ENCODE measurements at regions not wholly inside any gene's neighbourhood (a gene's known extent, or its start where the extent isn't known, plus 50 kb on each side); places are given as distances from the start of the nearest gene placed in this dataset.

GRCh38 chr14:98015921-98016320 is 1218.7 kb downstream of the VRK1 start:
- no peak for DNase-seq (ENCODE audit: low read depth)

GRCh38 chr14:98018628-98019027 is 1221.4 kb downstream of the VRK1 start:
- DNase-seq (ENCODE audit: low read depth), result no peak

DNA sequence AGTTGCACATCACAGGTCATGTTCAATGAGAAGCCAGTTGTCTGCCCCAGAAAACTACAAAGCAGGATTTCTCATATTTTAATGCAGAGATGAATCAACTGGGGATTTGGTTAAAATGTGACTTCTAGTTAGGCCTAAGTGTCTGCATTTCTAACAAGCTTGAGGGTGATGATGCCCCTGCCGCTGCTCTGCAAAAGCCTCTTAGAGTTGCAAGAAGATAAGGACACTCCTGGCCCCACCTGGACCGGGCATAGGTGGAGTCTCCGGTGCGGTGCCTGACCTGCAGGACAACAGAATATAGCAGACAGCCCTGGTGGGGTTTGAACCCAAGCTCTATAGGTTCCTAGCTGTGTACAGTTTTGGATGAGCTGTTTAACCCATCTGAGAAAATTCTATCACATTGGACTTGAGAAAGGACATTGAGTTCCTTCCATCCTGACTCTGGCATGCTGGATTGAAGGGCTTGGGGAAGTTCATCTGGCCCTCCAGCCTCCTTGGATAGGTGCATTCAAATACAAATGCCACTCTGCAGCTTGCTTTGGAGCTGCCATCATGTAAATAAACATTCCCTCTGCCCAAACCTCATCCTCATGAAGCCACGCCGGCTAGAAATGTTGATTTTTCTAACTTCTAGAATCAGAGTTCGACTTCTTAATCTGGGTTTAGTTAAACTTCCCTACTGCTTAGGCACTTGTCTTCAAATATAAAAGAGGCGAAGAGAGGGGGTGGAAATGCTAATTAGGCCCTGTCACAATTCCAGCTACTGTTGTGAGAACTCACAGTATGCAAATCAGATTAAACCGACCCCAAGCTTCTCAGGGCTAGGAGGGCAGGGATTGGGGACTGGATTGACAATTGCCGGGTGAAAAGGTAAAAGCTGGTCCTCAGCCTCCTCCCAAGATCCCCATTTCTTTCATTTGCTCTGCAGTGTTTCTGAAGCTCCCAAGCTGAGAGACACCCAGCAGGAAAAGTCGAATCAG is 1225.6 kb downstream of the VRK1 start:
- no peak for DNase-seq (ENCODE audit: low read depth)

DNA sequence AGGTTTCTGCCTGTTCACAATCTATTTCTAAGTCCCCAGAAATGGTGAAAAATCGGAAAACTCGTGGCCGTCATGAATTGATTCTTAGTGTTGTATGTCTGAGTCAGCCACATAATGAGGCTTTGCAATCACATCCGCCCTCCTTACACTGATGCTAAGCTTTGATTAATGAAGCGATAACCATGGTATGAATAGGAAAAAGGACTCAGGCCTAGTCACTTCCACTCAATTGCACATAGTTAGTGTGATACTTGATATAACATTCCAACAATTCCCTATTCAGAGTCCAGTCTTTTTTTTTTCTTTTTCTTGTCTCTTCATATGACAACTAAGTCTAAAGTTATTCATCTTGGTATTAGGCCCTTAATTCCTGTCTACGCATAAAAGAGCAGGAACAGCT is 1231.0 kb downstream of the VRK1 start:
- no peak for DNase-seq (ENCODE audit: low read depth)

DNA sequence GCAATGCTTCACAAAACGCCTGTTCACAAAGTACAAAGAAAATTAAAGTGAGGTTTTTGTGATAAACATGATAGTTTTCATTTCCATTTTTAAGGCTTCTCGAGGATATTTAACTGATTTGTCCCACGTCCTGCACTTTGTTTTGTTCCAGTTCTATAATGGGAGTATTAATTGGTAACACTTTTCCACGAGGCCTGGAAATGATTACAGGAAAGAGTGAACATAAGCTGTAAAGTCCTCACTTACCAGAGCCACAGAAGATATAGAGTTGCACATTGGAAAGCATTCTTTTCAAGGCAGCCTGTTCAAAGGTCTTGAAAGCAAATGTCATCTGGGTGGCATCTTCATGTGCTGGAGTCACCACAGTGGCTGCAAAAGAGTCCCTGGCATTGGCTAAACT is 1236.6 kb downstream of the BCL11B start:
- no peak for DNase-seq (ENCODE audit: low read depth)

DNA sequence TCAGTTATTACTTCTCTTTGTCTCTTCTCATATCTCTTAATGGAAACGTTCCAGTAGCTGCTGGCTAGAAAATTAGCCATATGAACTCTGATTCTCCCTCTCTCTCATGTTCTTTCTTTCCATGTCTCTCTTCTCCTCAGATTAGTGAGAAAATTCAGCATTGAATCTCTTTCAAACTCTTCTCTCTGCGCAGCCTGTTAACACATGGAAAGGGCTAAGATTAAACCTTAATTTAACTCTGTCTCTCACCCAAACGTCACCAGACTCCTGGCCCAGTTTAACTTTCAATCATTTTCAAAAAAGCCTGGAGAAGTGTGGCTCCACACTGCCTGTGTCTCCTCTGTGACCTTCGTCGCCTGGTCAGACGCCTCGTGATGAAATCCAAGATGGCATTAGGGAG is 1234.2 kb downstream of the BCL11B start:
- DNase-seq (ENCODE audit: low read depth), result no peak

DNA sequence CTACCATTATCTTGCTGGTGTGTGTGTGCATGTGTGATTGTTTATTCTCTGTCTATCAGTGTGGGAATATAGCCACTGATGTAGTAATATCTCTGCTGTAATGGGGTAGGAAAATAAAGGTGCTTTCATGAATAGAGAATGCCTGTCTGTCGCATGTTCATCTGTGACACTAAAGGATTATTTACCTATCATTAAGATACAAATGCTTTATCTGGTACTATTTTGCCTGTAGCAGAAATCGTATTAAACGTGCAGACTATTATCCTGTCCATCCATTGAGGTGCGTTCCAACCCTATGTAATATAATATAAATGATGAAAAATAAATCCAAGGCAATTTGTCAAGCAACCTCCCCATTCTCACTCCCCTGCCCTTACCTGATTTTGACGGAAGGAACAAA is 1215.1 kb downstream of the BCL11B start:
- DNase-seq (ENCODE audit: low read depth), result no peak

GRCh38 chr14:98059106-98059505 is 1212.9 kb downstream of the BCL11B start:
- no peak for DNase-seq (ENCODE audit: low read depth)

DNA sequence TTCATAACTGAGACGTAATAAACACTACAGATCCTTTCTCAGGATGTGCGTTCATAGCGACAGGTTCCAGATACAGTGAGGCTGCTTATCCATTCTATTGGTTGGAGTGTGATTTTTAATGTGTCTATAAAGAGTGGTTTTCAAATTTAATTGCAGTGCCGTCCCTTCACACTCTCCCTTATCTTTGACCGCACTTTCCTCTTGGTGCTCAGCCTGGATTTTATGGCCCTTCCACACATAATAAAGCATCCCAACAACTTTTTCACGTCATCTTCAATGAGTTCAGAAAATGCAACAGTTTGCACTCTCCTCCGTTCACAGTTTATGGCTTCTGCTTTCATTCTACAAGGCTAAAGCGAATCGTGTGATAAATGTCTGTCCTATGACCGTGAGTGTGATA is 1209.9 kb downstream of the BCL11B start:
- no peak for DNase-seq (ENCODE audit: low read depth)

DNA sequence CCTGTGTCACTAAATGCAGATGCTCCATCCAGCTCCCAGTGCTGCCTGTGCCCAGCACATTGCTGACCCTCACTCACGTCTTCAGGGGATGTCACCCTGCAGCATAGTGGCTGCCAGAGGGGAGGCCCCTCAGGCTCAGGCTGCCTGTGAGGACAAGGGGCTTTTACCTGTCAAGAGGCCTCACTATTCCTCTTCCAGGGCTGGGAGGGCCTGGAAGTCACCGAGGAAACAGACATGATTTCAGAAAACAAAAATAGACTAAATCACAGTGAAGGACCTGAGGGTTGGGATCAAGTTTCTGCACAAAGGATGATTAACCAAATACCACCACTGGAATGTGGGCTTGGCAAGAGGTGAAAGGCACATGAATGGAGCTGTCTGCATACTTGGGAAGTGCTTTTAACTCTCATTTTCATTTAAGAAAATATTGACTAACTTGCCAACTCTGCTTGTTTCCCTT is 1202.3 kb downstream of the BCL11B start:
- DNase-seq (ENCODE audit: low read depth), result no peak

DNA sequence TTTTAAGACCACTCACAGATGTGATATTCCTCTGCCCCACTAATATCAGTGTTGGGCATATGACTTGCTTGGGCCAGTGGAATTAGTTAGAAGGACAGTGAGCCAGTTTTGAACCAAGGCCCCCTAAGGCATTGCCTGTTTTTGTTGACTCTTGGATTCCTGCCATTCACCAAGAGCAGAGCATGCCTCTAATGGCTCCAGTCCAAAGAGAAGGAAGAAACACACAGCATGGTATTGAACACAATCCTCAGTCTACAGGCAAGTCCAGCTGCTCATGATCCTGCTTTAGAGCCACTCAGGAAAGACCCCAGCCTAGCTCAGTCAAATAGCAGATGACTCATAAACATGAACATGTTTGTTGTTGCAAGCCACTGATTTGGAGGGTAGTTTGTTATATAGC is 1201.5 kb downstream of the BCL11B start:
- no peak for DNase-seq (ENCODE audit: low read depth)

DNA sequence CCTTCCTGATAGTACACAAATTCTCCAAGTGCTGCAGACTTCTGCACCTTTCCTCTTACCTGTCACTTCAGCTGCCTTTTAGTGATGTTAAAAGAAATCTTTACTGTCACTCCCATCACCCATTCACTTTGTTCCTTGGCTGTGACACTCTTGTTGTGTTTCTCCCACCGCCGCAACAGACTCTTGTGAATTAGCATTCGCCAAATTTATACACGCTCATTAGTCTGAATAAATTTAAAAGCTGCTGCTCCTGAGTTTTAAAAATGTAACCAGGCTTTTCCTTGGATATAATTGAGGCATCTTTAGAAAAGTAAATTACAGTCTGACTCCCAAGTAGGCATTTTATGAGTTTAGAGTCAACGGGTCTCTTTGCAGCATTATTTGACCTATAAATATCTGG is 1197.9 kb downstream of the BCL11B start:
- DNase-seq (ENCODE audit: low read depth), result no peak

DNA sequence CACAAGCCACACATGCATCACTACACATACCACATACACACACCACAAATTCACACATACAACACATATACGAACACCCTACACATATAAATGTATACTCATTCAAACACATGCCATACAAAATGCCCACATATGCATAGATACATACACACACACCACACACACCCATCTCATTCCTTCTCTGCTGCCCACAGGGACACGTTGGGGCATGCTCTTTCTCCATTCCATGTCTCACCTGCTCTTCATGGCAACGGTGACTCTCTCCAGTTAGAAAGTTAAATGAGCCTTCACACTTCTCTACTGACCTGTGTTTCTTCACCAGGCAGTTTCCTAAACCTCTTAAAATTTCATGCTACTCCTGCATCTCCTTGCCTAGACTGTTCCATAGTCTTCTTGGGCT is 1194.8 kb downstream of the BCL11B start:
- no peak for DNase-seq (ENCODE audit: low read depth)

DNA sequence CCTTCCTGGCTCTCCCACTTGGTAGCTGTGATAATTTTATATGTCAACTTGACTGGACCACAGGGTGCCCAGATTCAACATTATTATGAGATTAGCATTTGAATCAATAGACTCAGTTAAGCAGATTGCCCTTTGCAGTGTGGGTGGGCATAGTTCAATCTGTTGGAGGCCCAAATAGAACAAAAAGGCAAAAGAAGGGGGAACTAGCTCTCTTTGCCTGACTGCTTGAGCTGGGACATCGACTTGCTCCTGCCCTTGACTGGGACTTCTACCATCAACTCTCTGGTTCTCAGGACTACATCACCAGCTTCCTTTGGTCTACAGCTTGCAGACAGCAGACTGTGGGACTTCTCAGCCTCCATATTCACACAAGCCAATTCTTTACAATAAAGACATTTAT is 1189.2 kb downstream of the BCL11B start:
- DNase-seq (ENCODE audit: low read depth), result no peak

DNA sequence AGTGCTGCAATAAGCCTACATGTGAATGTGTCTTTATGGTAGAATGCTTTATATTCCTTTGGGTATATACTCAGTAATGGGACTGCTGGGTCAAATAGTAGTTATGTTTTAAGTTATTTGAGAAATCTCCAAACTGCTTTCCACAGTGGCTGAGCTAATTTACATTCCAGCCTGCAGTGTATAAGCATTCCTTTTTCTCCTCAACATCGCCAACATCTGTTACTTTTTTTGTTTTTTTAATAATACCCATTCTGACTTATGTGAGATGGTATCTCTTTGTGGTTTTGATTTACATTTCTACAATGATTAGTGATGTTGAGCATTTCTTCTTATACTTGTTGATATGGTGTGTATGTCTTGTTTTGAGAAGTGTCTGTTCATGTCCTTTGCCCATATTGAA is 1186.2 kb downstream of the BCL11B start:
- DNase-seq (ENCODE audit: low read depth), result no peak

DNA sequence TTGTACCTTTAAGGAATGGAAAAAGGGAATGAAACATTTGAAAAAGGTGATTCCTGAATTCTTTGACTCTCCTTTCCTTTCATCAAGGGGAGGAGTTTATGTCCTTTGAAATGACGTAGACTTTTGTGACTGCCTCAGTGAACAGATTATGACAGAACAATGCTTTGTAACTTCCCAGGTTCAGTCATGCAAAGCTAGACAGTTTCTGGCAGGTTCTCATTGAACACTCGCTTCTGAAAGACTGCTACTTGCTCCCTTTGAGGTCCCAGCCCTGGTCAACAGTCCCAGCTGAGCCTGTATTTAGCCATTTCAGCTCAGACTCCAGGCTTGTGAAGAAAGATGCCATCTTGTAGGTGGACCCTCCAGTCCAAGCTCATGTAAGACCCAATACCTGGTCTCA is 1178.9 kb downstream of the BCL11B start:
- no peak for DNase-seq (ENCODE audit: low read depth)

GRCh38 chr14:98099527-98099926 is 1172.5 kb downstream of the BCL11B start:
- no peak for DNase-seq (ENCODE audit: low read depth)

- DNase-seq (ENCODE audit: low read depth), result no peak
Measured at GRCh38 chr14:98101323-98101722, 1170.7 kb downstream of the BCL11B start.

DNA sequence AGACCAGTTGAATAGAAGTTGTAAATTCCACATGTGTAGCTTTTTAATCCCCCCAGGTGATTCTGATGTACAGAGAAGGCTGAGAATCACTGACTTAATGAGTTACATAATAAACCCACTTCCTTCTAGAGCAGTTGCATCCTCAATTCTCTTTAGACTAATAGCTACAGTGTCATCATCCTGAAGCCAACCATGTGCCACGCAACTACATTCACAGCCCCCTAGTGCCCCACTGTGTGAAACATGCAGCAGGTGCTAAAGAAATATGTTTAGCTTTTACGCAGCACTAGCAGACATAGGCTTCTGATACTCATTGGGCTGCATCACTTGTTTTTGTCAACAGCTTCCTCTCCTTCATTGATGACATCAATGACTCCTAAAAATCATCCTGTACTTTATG is 1168.3 kb downstream of the BCL11B start:
- DNase-seq (ENCODE audit: low read depth), result no peak

DNA sequence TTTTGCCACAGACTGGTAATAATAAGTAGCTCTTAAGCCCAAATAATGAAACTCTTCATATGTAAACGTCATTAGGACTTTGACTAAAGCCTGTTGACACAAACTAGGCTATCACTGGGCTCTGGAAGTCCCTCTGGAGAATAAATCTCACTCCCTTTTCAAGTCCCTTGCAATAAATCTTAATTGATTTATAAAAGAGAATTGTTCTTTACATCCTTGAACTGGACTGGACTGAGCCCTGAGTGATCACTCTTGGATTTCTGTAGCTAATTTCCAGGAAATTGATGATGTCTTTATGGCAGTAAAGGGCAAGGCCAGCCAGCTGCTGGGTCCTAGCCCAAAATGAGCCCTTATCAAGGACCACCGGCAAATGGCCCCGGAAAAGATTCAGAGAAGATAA is 1162.7 kb downstream of the BCL11B start:
- DNase-seq (ENCODE audit: low read depth), result no peak

DNA sequence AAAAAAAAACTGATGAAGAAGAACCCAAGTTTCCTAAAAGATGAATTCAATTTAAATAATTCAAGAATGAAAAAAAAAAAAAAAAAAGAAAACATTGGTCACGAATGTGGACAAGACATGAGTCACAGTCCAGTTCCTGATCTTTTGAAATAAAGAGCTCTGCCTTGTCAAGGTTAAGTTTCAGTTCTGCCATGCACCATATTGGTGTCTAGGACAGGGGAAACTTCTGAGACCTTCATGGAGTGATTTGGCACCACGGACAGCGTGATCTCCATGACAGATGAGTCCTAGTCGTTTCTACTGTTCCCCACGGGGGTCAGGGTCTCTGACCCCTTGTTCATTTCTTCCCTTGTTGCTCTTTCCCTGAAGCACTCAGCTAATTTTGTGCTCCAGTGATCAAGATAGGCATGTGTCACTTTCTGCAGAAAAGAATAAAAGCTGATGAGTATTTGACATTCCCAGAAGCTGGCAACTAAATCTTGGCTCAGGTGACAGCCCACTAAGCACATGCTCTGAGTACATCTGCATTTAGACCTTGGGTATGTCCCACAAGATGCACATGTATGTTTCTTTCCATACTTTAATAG is 1159.7 kb downstream of the BCL11B start:
- DNase-seq (ENCODE audit: low read depth), result no peak

GRCh38 chr14:98114122-98114895 is 1157.7 kb downstream of the BCL11B start:
- no peak for DNase-seq (ENCODE audit: low read depth)

DNA sequence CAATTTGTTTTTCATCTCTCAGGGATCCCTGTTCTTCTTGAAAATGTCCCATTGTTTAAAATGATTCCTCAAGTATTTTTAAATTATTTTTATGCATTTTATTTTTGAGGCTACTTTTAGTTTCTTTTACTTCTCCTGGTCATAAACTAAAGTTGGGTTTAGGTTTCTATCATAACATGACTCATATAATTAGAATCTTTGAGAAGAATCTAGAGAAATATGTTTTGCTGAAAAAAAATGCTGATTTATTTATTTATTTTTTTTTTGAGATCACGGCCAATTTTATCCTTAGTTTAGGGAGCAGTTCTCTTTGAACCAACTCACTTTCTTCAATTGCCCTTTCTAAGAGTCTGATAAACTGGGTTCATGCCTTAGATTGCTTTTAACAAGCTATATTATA is 1157.1 kb downstream of the BCL11B start:
- no peak for DNase-seq (ENCODE audit: low read depth)

All from stimulated activated CD8-positive, alpha-beta memory T cell treated with anti-CD3 and anti-CD28 coated beads, Interleukin-4, amount 100 ng/mL, for 24 hours (primary cell).